ENCODE measurements at regions not wholly inside any gene's neighbourhood (a gene's known extent, or its start where the extent isn't known, plus 50 kb on each side); places are given as distances from the start of the nearest gene placed in this dataset.
"Not testable (repeated sequence)": the region's sequence is repeated elsewhere in the genome, so short reads cannot be mapped to it uniquely, and the experiment has no call there.

DNA sequence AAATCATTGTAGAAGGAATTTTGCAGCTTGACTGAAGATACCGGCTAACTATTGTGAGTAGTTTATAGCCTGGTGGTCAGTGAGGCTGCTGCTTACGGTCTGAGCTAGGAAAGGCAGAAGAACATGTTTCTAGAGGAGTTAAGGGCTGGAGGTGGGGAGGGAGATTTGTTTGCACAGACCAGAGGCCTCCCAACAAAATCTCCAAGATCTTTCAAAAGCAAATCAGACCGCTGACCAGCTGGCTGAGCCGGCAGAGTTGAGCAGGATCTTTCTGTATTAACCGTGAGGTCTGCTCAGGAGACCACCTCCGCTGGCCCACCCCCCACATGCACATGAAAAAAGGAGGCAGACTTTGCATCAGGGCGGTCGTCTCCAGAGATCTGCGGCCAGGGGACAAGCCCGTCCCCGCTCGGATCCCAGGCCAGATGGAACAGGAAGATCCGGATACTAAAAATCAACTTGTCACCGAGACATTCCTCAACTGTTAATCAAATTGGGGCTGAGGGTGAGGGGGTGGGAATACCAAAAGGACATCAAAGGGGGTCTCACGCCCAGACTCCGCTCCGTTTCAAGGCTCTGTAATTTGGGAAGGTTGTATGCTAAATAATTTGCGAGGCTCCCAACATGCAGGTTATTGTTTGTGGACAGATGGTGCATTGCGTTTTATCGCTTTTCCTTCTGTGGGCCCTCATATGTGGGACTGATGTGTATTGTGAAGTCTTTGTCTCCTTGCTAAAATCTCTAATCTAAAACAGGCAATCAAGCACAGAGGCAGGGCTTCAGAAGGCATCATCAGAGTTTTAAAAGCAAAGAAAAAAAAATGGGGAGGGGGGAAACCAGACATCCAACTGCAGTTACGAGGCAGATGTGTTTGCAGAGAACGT is 319.0 kb downstream of the ZNF536 start:
- no peak for DNase-seq

- no peak for DNase-seq
Measured at GRCh38 chr19:30690525-30690924, 318.3 kb downstream of the ZNF536 start.

- no peak for DNase-seq
Measured at GRCh38 chr19:30689474-30689873, 317.3 kb downstream of the ZNF536 start.

DNA sequence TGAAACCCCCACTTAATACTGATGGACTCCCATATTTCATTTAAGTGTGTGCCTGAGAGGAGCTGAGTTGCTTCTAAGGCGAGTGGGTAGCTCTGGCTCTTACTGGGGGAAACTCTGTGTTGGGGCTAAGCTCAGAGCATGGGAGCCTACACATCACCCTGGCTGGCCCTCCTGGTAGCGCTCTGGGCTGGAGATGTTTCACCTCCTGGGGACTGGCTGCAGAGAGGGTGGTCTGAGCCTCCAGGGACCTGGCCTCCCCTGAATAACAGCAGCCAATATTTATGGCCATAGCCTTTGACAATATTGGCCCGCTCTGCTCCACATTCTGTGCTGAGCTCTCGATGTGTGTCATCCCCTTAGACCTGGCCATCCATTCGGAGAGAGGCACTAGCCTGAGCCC is 316.5 kb downstream of the ZNF536 start:
- no peak for DNase-seq

DNA sequence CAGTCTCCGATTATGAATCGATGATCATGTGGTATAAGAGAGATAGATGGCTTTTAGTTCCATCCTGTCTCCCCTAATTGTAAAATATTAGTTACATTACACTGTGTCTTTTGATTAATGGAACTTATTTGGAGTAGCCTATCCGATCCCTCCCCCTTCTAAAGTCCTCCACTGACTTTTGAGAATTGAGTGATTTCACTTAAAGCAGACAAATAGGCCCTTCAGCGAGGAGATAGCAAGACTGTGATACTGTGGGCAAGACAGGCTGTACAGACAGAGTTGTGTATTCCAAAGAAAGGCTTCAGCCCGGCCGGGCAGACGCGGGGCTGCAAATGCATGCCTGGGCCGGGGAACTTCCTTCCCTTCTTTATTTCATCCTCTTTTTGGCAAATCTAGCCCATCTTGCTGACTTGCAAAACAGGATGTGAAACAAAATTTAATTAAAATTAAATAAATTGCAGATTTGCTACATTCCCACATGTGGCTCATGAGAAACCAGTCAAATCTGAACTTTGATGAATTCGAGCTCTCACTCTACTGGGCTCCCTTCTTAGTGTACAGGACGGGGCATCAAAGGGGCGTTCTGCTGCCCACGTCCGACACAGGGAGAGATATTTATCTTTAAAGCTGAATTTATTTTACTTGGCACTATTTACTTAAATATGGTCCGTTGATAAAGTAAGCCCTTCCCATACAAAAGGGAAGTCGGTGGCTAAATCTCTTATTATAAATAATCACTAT is 314.8 kb downstream of the ZNF536 start:
- DNase-seq = no peak

DNA sequence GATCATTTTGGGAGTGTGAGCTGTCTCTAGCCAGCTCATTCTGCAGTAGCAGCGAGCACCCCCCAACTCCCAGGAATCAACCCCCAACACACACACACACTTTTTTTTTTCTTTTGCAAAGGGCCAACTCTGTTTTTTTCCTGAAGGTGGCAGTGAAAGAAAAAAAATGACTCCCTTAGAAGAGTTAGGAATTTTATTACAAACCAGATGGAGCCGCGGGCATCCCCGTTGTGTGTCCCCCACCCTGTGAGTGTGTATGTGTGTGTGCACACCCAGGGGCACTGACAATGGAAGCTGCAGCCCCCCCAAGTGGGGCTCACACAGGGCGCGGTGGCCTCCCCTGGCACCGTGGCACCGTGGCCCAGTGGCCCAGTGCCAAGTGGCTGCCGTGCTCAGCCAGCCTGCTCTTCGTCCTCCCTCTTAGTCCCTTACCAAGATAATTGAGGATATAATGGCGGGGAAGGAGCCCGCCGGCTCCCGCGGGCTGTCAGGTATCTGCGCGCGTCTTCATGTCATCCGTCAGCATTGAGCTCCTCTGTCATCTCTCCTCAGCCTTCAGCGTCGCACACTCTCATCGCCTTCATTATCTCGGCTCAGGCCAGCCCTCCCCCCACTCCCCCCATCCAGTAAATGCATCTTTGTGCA is 314.1 kb downstream of the ZNF536 start:
- DNase-seq = no peak

GRCh38 chr19:30685426-30686000 is 313.3 kb downstream of the ZNF536 start:
- DNase-seq = no peak

GRCh38 chr19:30684613-30685012 is 312.4 kb downstream of the ZNF536 start:
- DNase-seq = no peak

- peak; percentile 27 to 32 for DNase-seq
Measured at GRCh38 chr19:30682999-30683536, 310.9 kb downstream of the ZNF536 start.

DNA sequence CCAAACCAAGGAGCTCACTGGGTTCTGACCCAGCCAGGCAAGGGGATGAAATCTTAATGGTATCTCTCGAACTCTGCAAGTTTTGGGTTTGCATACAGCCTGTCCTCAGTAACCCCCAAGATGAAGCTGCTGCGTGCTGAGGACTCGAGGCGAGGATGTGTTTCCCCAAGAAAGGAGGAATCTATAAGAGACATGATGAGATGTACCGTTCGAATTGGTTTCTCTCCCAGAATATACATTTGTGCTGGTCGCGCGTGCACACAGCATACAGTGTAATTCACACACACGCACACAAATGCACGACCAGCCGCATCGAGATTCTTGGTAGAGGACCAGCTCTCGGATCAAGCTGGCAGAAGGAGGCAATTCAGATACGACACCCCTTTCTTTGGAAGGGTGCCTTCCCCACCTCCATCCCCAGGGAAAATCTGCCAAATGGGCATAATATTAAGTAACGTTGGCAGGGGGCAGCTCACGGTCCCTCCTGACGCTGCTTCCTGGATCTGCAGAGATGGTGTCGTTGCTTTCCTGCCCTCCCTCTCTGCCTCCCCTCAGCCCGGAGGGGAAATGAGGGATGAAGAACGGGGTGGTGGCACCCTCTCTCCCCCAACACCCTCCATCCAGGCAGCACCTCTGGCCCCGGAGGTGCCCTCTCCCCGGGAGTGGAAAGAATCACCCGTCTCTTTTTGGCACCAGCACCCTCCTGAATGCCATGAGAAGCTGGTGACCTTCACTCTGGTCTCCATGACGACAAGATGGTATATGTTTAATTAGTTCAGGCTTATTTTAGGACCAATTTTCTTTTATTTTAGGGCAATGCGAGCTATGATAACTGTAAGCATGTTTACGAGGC is 310.2 kb downstream of the ZNF536 start:
- no peak for DNase-seq

GRCh38 chr19:30681162-30682100 is 309.2 kb downstream of the ZNF536 start:
- no peak for DNase-seq

- DNase-seq = not testable (repeated sequence)
Measured at GRCh38 chr19:30680399-30680798, 308.2 kb downstream of the ZNF536 start.

- DNase-seq = no peak
Measured at GRCh38 chr19:30679789-30680188, 307.6 kb downstream of the ZNF536 start.

DNA sequence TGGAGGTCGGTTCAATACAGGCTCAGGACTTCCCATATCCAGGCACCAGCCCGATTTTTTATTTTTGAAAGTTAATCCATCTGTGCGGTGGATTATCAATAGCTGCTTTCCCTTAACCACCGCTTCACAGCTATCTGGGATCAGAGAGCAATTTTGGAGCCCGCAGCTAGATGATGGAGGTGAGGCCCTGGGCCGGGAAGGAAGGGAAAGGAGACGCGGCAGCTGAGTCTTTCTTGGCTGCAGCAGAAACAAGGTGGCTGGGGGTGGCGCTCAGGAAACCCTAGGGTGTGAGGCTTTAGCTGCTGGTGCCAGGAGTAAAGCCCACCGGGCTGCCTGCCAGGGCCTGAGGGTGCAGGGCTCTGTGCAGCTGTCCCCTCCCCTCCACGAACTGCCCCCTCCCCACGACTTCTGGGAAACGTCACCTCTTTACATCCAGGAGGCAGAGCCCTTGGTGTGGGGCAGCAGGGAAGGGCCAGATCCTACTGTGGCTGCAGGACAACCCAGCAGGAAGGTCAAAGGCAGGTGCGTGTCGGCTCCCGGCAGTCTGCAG is 307.0 kb downstream of the ZNF536 start:
- DNase-seq = no peak

GRCh38 chr19:30678168-30678567 is 306.0 kb downstream of the ZNF536 start:
- DNase-seq = no peak

DNA sequence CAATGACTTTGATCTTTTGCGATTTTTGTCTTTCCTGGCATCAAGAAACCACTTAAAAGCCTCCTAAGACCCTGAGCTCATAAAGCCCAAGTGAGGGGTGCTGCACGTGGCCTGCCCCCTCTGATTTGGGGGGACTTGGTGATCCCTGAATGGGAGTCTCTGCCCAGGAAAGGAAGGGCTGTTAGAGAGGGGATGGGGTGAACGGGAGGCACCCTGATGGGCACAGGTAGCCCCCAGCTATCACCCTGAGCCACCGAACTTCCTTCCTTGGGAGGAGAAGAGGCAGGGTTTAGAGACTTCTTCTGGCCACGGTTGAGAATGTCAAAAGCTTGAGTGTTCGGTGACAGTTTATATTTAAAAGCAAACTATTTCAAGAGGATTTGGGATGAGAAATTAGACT is 305.5 kb downstream of the ZNF536 start:
- no peak for DNase-seq

DNA sequence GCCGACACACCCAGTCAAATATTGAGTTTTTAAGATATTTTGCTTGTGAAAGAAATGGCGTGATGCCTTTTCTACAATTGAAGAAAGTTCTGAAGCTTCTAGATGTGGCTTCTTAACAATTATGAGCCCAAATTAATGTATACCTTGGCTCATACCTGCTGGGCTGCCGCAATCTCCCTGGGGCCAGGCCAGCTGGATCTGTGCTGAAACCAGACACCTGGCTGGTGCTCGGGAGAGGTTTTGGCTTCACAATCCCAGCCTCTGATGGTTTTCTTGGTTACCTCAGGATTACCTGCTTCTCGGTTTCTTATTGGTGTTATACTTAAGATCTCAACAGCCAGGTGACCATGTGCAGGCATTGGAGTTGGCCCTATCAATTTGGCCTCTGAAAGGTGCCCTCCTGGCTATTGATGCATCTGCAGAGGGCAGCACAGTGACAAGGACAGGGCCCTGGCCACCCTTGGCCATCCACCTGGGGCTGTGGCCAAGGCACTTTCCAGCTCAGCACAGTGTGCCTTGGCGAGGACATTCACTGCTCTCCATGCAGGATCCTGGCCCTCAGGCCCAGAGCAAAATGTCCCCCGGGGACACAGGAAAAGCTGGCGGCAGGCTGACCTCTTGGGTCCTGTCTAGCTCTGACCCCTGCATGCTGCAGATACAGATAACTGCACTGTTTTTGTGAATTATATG is 305.0 kb downstream of the ZNF536 start:
- no peak for DNase-seq

- no peak for DNase-seq
Measured at GRCh38 chr19:30675086-30675485, 302.9 kb downstream of the ZNF536 start.

- DNase-seq = no peak
Measured at GRCh38 chr19:30674656-30675055, 302.5 kb downstream of the ZNF536 start.

DNA sequence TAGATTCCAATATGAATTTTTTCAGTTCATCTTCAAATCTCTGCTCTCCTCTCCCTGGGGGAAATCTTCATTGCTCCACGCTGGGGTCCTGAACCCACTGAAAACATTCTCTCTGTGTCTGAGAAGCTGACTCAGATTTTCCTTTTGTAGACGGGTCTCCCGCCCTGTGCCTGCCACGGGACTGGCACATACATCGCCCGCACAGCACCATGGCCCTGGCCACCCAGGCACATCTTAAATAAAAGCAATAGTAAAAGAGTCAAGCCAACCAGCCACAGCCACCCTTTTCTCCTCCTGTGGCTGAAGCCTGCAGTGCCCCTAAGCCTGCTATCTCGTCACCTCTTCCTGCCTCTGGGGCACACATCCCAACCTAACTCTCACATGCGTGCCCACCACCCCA is 301.2 kb downstream of the ZNF536 start:
- DNase-seq = no peak

Measured in CD4-positive, alpha-beta T cell treated with Interleukin-4 for 1 hour (primary cell).